Vagina (tissue), 2 donors: ENCODE measurements at regions not wholly inside any gene's neighbourhood (a gene's known extent, or its start where the extent isn't known, plus 50 kb on each side); places are given as distances from the start of the nearest gene placed in this dataset.

Source experiments
- DNase-seq, 2 donors: peaks; one replicate each; pipeline ENCODE4 v3.0.0-alpha.2; 2017; ENCODE audit errors: extremely low spot score in 2 of 2
- H3K27ac ChIP-seq: fragments of 200-600 bp; sonication (generic); one replicate; pipeline ENCODE4 v1.5.1; 2019
- H3K27me3 ChIP-seq: fragments of 200-600 bp; sonication (generic); one replicate; pipeline ENCODE4 v1.5.1; 2019
- H3K36me3 ChIP-seq, 2 donors: fragments of 200-600 bp; sonication (generic); one replicate each; pipeline ENCODE4 v1.5.1; 2017 to 2019
- H3K4me1 ChIP-seq: fragments of 200-600 bp; sonication (generic); one replicate; pipeline ENCODE4 v1.5.1; 2019
- H3K4me3 ChIP-seq, 2 donors: fragments of 200-600 bp; sonication (generic); 1 replicate in 1 of 2; 2 replicates in 1 of 2; pipeline ENCODE4 v1.5.1; 2016 to 2019
- H3K9me3 ChIP-seq: fragments of 200-600 bp; sonication (generic); one replicate; pipeline ENCODE4 v1.5.1; 2019
- POLR2A ChIP-seq, 2 donors: fragments of 450-650 bp; IDR thresholded peaks; one replicate each; pipeline ENCODE4 v1.6.1; 2017; ENCODE audit warnings: antibody characterized with exemption in 2 of 2, mild to moderate bottlenecking in 2 of 2, moderate library complexity in 2 of 2
- POLR2AphosphoS5 ChIP-seq, 2 donors: sonication (generic); formaldehyde crosslinking; IDR thresholded peaks; one replicate each; pipeline ENCODE4 v1.9.0; 2017; ENCODE audit warnings: antibody characterized with exemption in 2 of 2, mild to moderate bottlenecking in 2 of 2, low read depth in 1 of 2; ENCODE audit not compliant: insufficient read depth in 1 of 2
- intact Hi-C: fragments of 100-400 bp; cut with DNase I; formaldehyde crosslinking; loops from one replicate; pipeline ENCODE4 v1.15.1; 2023
- TF ChIP-seq, protein P1 (sequence below), 3 experiments: fragments of 450-650 bp in 2 of 3; fragments of 200-600 bp in 1 of 3; sonication (generic) in 1 of 3; IDR thresholded peaks; one replicate each; pipeline ENCODE4 v1.5.1; 2017 to 2019; ENCODE audit warnings: antibody characterized with exemption in 3 of 3, mild to moderate bottlenecking in 2 of 3, moderate library complexity in 2 of 3

- Histone ChIP-seq H3K4me1 (peaks cover 21% of the 10 kb centered on the region), H3K27me3 (no peaks in the 10 kb centered on the region), H3K27ac (no peak overlapping the region), H3K9me3 (no peaks in the 10 kb centered on the region), H3K36me3 (no peaks in the 10 kb centered on the region), H3K4me3 (no peak overlapping the region)
- TF ChIP-seq, protein P1, sequence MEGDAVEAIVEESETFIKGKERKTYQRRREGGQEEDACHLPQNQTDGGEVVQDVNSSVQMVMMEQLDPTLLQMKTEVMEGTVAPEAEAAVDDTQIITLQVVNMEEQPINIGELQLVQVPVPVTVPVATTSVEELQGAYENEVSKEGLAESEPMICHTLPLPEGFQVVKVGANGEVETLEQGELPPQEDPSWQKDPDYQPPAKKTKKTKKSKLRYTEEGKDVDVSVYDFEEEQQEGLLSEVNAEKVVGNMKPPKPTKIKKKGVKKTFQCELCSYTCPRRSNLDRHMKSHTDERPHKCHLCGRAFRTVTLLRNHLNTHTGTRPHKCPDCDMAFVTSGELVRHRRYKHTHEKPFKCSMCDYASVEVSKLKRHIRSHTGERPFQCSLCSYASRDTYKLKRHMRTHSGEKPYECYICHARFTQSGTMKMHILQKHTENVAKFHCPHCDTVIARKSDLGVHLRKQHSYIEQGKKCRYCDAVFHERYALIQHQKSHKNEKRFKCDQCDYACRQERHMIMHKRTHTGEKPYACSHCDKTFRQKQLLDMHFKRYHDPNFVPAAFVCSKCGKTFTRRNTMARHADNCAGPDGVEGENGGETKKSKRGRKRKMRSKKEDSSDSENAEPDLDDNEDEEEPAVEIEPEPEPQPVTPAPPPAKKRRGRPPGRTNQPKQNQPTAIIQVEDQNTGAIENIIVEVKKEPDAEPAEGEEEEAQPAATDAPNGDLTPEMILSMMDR (IDR thresholded peaks at IDR 0.05), result no peak
- TF ChIP-seq POLR2AphosphoS5 (IDR thresholded peaks at IDR 0.05; ENCODE audit: insufficient read depth in 1 of 2, low read depth in 1 of 2) (no peak), POLR2A (IDR thresholded peaks at IDR 0.05) (no peak)
- intact Hi-C loops, result no loop called here
- DNase-seq, result no peak
Measured at GRCh38 chr6:56752534-56752933, 109.8 kb upstream of the DST start.

GRCh38 chr6:56752009-56752408 is 109.3 kb upstream of the DST start:
- no peak overlapping the region for H3K27ac ChIP-seq
- H3K4me1 ChIP-seq, result peaks cover 15% of the 10 kb centered on the region
- no peaks in the 10 kb centered on the region for H3K27me3 ChIP-seq
- H3K36me3 ChIP-seq, result no peaks in the 10 kb centered on the region
- TF ChIP-seq, protein P1 (IDR thresholded peaks at IDR 0.05), result no peak
- TF ChIP-seq POLR2AphosphoS5 (IDR thresholded peaks at IDR 0.05; ENCODE audit: insufficient read depth in 1 of 2, low read depth in 1 of 2) (no peak), POLR2A (IDR thresholded peaks at IDR 0.05) (no peak)
- intact Hi-C loops, result no loop called here
- no peak overlapping the region for H3K4me3 ChIP-seq
- H3K9me3 ChIP-seq, result no peaks in the 10 kb centered on the region
- DNase-seq, result no peak

GRCh38 chr6:56751604-56752003 is 108.9 kb upstream of the DST start:
- no peak for DNase-seq
- no peak overlapping the region for H3K4me3 ChIP-seq
- no peaks in the 10 kb centered on the region for H3K27me3 ChIP-seq
- TF ChIP-seq, protein P1 (IDR thresholded peaks at IDR 0.05), result no peak
- no peaks in the 10 kb centered on the region for H3K36me3 ChIP-seq
- no peaks in the 10 kb centered on the region for H3K9me3 ChIP-seq
- intact Hi-C loops, result no loop called here
- H3K27ac ChIP-seq, result no peak overlapping the region
- peaks cover 11% of the 10 kb centered on the region for H3K4me1 ChIP-seq

GRCh38 chr6:56750686-56751085 is 108.0 kb upstream of the DST start:
- TF ChIP-seq POLR2AphosphoS5 (IDR thresholded peaks at IDR 0.05; ENCODE audit: insufficient read depth in 1 of 2, low read depth in 1 of 2) (no peak), POLR2A (IDR thresholded peaks at IDR 0.05) (no peak)
- TF ChIP-seq, protein P1 (IDR thresholded peaks at IDR 0.05), result no peak
- intact Hi-C loops, result no loop called here
- Histone ChIP-seq H3K9me3 (no peaks in the 10 kb centered on the region), H3K27ac (no peak overlapping the region), H3K36me3 (no peaks in the 10 kb centered on the region), H3K4me3 (no peak overlapping the region), H3K27me3 (no peaks in the 10 kb centered on the region), H3K4me1 (peaks cover 7% of the 10 kb centered on the region)
- no peak for DNase-seq

DNA sequence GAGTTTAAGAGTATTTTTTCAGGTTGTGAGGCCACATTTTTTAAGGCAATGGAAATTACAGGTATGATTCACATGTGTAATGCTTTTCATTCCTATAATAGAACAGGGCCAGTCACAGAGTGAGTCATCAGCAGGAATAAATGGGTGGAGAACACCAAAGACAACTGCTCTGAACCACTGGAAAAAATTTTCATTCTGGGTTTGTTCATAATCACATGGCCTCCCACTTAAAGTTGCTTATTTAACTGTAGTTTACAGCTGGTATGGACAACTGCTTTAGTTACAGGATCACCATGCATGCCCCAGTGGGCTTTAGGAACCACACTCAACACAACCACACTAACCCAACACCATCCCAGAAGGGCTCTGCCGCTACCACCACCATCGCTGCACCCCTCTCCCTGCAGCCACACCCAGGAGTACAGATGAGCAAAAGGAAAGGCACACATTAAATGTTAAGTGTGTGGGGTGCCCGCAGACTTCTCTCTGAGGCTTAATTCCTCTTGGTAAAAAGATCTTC is 107.0 kb upstream of the DST start:
- intact Hi-C loops, result no loop called here
- Histone ChIP-seq H3K27ac (no peak overlapping the region), H3K9me3 (no peaks in the 10 kb centered on the region), H3K36me3 (no peaks in the 10 kb centered on the region), H3K4me1 (peaks cover 7% of the 10 kb centered on the region), H3K27me3 (no peaks in the 10 kb centered on the region), H3K4me3 (no peak overlapping the region)
- no peak for DNase-seq
- TF ChIP-seq POLR2AphosphoS5 (IDR thresholded peaks at IDR 0.05; ENCODE audit: insufficient read depth in 1 of 2, low read depth in 1 of 2), result peak in 1 of 2 donors; percentile 34
- TF ChIP-seq POLR2A (IDR thresholded peaks at IDR 0.05), result no peak
